Caki2 (cell line): ENCODE measurements at regions not wholly inside any gene's neighbourhood (a gene's known extent, or its start where the extent isn't known, plus 50 kb on each side); places are given as distances from the start of the nearest gene placed in this dataset.

ENCODE experiments used
- DNase-seq: peaks from one replicate; pipeline ENCODE4 v3.0.0-alpha.2; 2015; ENCODE audit warnings: low read depth
- in situ Hi-C: cut with HindIII; loops from 2 replicates; pipeline ENCODE4 v1.10.0; 2016; ENCODE audit warnings: low sequenced_read_pairs, low pct_unique_long_range_greater_than_20kb, mixed read lengths

GRCh38 chr11:129324533-129325175 lies 51.0 kb upstream of the BARX2 start:
- in situ Hi-C loops = no loop called here
- no peak for DNase-seq

GRCh38 chr11:129323896-129324502 lies 51.6 kb upstream of the BARX2 start:
- in situ Hi-C loops = no loop called here
- no peak for DNase-seq

GRCh38 chr11:129322941-129323340 lies 52.7 kb upstream of the BARX2 start:
- DNase-seq = no peak
- in situ Hi-C loops = no loop called here

DNA sequence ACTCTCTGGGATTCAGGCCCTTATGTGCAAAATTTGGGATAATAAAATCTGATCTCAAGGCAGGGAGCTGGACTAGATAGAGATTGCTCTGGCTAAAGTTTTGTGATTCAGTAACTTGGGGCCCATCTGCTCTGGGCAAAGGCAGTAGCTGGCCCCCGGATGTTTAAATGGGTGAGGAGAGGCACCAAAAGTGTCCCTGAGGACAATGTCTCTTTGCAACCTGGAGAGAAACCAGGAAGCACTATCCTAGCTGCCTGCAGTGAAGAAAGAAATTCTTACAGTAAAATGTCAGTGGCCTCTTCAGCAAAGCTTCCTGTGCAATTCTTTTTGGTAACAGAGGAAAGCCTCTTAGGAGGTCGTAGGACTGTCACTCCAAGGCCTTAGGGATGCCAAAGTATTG lies 54.6 kb upstream of the BARX2 start:
- in situ Hi-C loops = no loop called here
- DNase-seq = no peak

- in situ Hi-C loops = no loop called here
- DNase-seq = no peak
These were observed 55.2 kb upstream of the BARX2 start for GRCh38 chr11:129320494-129320893.

DNA sequence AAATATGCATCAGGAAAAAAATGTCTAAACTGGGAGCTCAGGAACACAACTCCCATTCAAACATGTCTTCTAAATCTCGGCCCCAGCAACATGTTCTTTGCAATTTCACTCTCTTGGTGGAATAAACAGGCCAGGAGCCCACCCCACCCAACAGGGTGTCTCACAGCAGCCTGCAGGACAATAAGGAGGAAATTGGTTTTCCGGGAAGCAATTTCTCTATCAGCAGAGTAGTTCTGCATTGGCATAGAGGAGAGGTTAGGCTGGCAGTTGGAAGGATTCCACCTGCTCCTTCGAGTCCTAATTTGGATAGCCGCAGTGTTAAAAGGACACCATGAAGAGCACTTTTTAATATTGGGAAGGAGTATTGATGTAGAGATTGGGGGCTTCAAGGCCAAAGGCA lies 55.9 kb upstream of the BARX2 start:
- in situ Hi-C loops = no loop called here

GRCh38 chr11:129319201-129319600 lies 56.4 kb upstream of the BARX2 start:
- in situ Hi-C loops = no loop called here
- no peak for DNase-seq

More for the DNA sequence above, 55.9 kb upstream of the BARX2 start:
- DNase-seq = no peak

DNA sequence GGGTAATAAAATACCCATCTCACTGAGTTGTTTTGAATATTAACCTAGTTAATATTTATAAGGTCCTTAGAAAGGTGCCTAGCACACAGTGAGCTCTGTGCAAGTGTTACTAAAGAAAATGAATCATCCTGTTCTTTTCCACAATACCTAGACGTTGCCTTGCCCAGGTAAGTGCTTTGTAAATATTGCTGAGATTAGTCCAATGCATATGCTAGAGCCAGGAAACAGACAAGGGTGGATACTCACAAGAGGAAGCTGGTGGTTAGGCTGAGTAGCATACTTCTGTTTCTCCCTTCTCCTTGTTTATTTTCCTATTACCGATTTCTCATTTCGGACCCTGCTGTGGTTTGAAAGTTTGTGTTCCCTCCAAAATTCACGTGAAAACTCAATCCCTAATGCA lies 58.1 kb upstream of the BARX2 start:
- DNase-seq = no peak
- in situ Hi-C loops = no loop called here

DNA sequence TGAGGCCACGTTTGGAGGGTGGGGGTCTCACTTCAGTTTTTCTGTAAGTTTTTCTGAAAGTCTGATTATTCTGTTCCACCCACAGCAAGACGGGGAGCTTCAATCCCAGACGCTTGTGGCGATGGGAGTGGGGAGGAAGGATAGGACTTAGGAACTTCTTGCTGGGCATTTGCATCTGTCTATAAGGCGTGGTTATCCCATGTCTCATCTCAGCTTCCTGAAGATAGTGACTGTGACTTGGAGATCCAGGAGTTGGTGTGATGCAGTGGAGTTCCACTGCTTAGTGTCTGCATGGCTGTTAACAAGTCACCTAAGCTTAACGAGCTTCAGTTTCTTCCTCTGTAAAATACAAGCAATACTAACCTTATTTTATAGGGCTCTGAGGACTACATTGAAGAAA lies 58.9 kb upstream of the BARX2 start:
- DNase-seq = no peak
- in situ Hi-C loops = no loop called here

- in situ Hi-C loops = no loop called here
- no peak for DNase-seq
These were observed 59.7 kb upstream of the BARX2 start for GRCh38 chr11:129315781-129316579.

- no peak for DNase-seq
- in situ Hi-C loops = no loop called here
These were observed 61.3 kb upstream of the BARX2 start for GRCh38 chr11:129314371-129314770.

GRCh38 chr11:129313541-129314297 lies 61.9 kb upstream of the BARX2 start:
- in situ Hi-C loops = no loop called here
- no peak for DNase-seq

GRCh38 chr11:129312730-129313503 lies 62.7 kb upstream of the BARX2 start:
- in situ Hi-C loops = no loop called here
- no peak for DNase-seq

DNA sequence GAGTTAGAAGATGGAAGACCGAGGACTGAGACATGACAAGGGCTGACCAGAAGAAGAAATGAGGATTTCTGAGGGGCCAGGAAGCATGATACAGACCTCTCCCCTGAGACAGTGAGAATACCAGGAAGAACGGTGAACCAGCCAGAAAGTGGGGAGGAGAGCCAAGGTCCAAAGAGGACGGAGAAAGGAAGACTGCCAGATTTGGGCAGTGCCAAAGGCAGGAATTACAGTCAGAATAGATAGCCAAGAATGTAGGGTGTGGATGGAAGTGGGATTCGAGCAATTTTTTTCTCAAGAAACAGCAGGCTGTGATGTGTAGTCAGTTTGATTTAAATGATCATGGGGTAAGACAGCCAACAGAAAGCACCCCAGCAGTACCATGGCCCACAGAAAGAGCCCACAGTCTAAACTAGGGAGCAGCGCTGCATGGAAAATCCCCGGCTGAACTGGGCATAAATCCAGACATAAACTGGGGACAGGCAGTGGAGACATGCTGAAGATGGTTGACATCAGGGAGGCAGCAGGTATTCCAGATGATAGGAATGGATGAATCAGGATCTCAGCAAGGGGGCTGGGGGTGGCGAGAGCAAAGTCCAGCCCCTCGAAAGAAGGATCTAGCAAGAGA lies 67.3 kb upstream of the BARX2 start:
- DNase-seq = no peak
- in situ Hi-C loops = no loop called here

DNA sequence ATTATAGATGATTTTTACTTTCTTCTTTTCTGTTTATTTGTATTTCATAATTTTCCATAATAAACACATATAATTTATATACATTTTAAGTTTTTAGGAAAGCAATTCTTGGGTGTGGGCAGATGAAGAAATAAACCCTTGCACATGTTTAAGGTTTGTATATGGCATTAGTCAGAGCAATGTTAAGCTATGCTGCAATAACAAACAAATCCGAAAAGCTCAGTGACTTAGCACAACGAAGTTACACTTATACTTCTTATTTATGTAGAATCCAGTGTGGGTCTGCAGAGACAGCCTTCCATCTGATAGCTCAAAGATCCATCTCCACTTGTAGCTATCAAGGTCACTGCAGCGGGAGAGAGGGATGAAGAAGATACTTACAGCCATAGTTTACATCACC lies 68.5 kb upstream of the BARX2 start:
- in situ Hi-C loops = no loop called here
- DNase-seq = no peak

DNA sequence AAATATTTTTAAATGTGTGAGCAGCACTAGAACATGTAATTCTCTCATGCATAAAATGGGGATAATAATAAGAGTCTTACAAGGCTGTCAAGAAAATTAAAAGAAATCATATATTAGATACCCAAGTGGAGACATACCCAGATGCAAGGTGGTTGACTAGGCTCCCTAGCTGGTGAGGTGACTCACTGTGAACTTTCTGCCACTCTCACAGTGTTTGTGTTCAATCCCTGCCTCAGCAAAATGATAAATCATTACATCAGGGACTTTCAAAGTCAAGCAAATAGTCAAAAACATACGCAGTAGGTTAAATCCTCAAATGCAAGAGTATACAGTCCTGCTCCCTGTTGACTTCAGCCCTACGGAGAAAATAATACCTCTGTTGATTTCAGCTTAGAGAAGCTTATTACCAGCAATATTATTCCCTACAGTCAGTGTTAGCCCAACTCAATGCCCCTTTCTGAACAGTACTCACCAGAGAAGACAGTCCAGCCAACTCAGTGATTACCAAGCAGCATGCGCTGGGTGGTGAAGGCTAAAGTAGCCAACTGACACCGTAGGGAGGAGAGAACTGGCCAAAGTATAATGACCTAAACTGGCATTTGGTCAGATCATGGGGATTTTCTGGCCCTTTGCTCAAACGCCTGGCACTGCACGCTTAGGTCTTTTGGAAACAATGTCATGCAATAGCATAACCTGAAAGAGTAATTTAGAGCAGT lies 73.1 kb upstream of the BARX2 start:
- in situ Hi-C loops = no loop called here

DNA sequence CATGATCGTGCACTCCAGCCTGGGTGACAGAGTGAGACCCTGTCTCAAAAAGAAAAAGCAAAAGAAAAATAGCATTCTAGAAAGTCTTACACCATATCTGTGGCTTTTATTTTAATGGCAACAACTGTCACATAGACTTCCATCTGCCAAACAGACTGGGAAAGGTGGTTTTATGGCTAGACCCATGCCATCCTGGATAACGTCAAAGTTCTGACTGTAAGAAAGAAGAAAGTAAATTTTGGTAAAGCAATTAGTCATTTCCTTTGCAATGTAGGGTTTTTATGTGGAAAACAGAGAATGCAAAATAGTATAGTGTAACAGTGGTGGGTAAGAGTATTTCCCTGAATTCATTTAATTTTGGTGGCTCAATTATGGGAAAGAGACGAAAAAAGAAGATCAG lies 75.5 kb upstream of the BARX2 start:
- no peak for DNase-seq
- in situ Hi-C loops = no loop called here

More for the DNA sequence above, 73.1 kb upstream of the BARX2 start:
- no peak for DNase-seq
